H1 (cell line): ENCODE measurements at regions not wholly inside any gene's neighbourhood (a gene's known extent, or its start where the extent isn't known, plus 50 kb on each side); places are given as distances from the start of the nearest gene placed in this dataset.

Source experiments
- CTCF ChIA-PET: fragments of 300-600 bp; sonication (Branson Sonifier 250); formaldehyde crosslinking; loops from one replicate; lab custom pipeline; 2021; ENCODE audit not compliant: partially characterized antibody; lab: Charles Lee
- POLR2A ChIA-PET: fragments of 300-600 bp; sonication (Branson Sonifier 250); formaldehyde crosslinking; loops from one replicate; lab custom pipeline; 2021; ENCODE audit warnings: inconsistent platforms; ENCODE audit not compliant: partially characterized antibody; lab: Charles Lee
- DNase-seq, 2 experiments: peaks; one replicate each; pipeline versions ENCODE4 v3.0.0 to v3.0.0-alpha.2; 2010 to 2022; ENCODE audit warnings: low spot score in 2 of 2, low read depth in 1 of 2, mixed read lengths in 1 of 2
- FAIRE-seq: peaks from 2 replicates; lab custom pipeline; 2011; peaks lifted over from hg19 to GRCh38; lab: Jason Lieb, UNC
- H2AFZ ChIP-seq: 2 replicates; pipeline ENCODE4 v1.8.1; 2012; ENCODE audit warnings: low read length, inconsistent platforms
- H2AK5ac ChIP-seq: 2 replicates; pipeline ENCODE4 v1.6.1; 2013; ENCODE audit warnings: low read depth, low read length
- H2BK120ac ChIP-seq: replicated peaks from 2 replicates; pipeline ENCODE3; 2013; ENCODE audit warnings: low read depth, low read length, inconsistent platforms
- H2BK12ac ChIP-seq: 2 replicates; pipeline ENCODE4 v1.6.1; 2013; ENCODE audit warnings: low read depth, low read length
- H2BK15ac ChIP-seq: 2 replicates; pipeline ENCODE4 v1.6.1; 2013; ENCODE audit warnings: low read length
- H2BK20ac ChIP-seq: 2 replicates; pipeline ENCODE4 v1.6.1; 2013; ENCODE audit warnings: low read length
- H2BK5ac ChIP-seq: 2 replicates; pipeline ENCODE4 v1.6.1; 2013; ENCODE audit warnings: low read depth, low read length
- H3K14ac ChIP-seq: 2 replicates; pipeline ENCODE4 v1.6.1; 2013; ENCODE audit warnings: inconsistent platforms; ENCODE audit not compliant: insufficient read length
- H3K18ac ChIP-seq: 2 replicates; pipeline ENCODE4 v1.6.1; 2013; ENCODE audit warnings: low read length; ENCODE audit errors: extremely low read depth
- H3K23ac ChIP-seq: 2 replicates; pipeline ENCODE4 v1.6.1; 2013; ENCODE audit warnings: inconsistent platforms; ENCODE audit not compliant: insufficient read length
- H3K23me2 ChIP-seq: 2 replicates; pipeline ENCODE4 v1.6.1; 2013; ENCODE audit warnings: low read depth, low read length
- H3K27ac ChIP-seq: 2 replicates; pipeline ENCODE4 v1.6.1; 2011; ENCODE audit warnings: low read depth, low read length, inconsistent platforms
- H3K27me3 ChIP-seq, 4 experiments: replicated peaks in 1 of 4; 1 replicate in 1 of 4; 2 replicates in 3 of 4; pipeline versions ENCODE4 v1.6.1 to v1.8.1; 2011 to 2013; ENCODE audit warnings: low read length in 3 of 4, mild to moderate bottlenecking in 3 of 4, inconsistent platforms in 2 of 4, mixed read lengths in 2 of 4, moderate library complexity in 1 of 4; ENCODE audit not compliant: control insufficient read depth in 3 of 4, insufficient read depth in 3 of 4; ENCODE audit errors: extremely low read depth in 1 of 4
- H3K36me3 ChIP-seq, 4 experiments: 2 replicates each; pipeline versions ENCODE4 v1.6.1 to v1.8.1; 2011 to 2013; ENCODE audit warnings: mild to moderate bottlenecking in 4 of 4, low read length in 3 of 4, moderate library complexity in 2 of 4, control low read depth in 1 of 4, inconsistent platforms in 1 of 4; ENCODE audit not compliant: insufficient read depth in 4 of 4, control insufficient read depth in 2 of 4
- H3K4ac ChIP-seq: replicated peaks from 2 replicates; pipeline ENCODE3; 2013; ENCODE audit warnings: low read length, low read depth, mixed read lengths, inconsistent platforms; ENCODE audit not compliant: insufficient read length
- H3K4me1 ChIP-seq, 4 experiments: replicated peaks in 1 of 4; 1 replicate in 1 of 4; 2 replicates in 3 of 4; pipeline versions ENCODE4 v1.6.1 to v1.8.1; 2011 to 2013; ENCODE audit warnings: low read length in 3 of 4, inconsistent platforms in 2 of 4, mixed read lengths in 1 of 4; ENCODE audit not compliant: insufficient read depth in 4 of 4, control insufficient read depth in 3 of 4
- H3K4me2 ChIP-seq, 2 experiments: 2 replicates each; pipeline versions ENCODE4 v1.6.1 to v1.8.1; 2011 to 2013; ENCODE audit warnings: low read depth in 2 of 2, low read length in 2 of 2, control low read depth in 1 of 2, inconsistent platforms in 1 of 2, mild to moderate bottlenecking in 1 of 2; ENCODE audit not compliant: insufficient read depth in 1 of 2
- H3K4me3 ChIP-seq, 4 experiments: fragments of 200-600, 300-600 bp in 1 of 4; sonication (generic), shearing (Covaris generic), sonication (Bioruptor Twin) in 1 of 4; 2 replicates each; pipeline versions ENCODE4 v1.5.1 to v1.8.1; 2011 to 2016; ENCODE audit warnings: low read length in 4 of 4, low read depth in 3 of 4, control low read depth in 2 of 4, inconsistent platforms in 2 of 4, mild to moderate bottlenecking in 2 of 4, mixed read lengths in 1 of 4, moderate library complexity in 1 of 4; ENCODE audit not compliant: insufficient read depth in 2 of 4; ENCODE audit errors: extremely low read depth in 1 of 4
- H3K56ac ChIP-seq: replicated peaks from 2 replicates; pipeline ENCODE3; 2013; ENCODE audit warnings: low read depth, mild to moderate bottlenecking, mixed read lengths, low read length, inconsistent platforms; ENCODE audit not compliant: insufficient read length
- H3K79me1 ChIP-seq: 2 replicates; pipeline ENCODE4 v1.6.1; 2013; ENCODE audit warnings: low read depth, low read length, control low read depth
- H3K79me2 ChIP-seq, 2 experiments: 2 replicates each; pipeline versions ENCODE4 v1.6.1 to v1.8.1; 2012 to 2013; ENCODE audit warnings: low read length in 2 of 2, mild to moderate bottlenecking in 2 of 2, inconsistent platforms in 1 of 2; ENCODE audit not compliant: insufficient read depth in 2 of 2, control insufficient read depth in 1 of 2
- H3K9ac ChIP-seq, 4 experiments: replicated peaks in 1 of 4; 1 replicate in 1 of 4; 2 replicates in 3 of 4; pipeline versions ENCODE4 v1.6.1 to v1.8.1; 2011 to 2013; ENCODE audit warnings: low read depth in 3 of 4, low read length in 3 of 4, control low read depth in 2 of 4, mild to moderate bottlenecking in 2 of 4, moderate library complexity in 2 of 4, inconsistent platforms in 1 of 4; ENCODE audit errors: extremely low read depth in 1 of 4
- H3K9me3 ChIP-seq, 2 experiments: 2 replicates each; pipeline versions ENCODE4 v1.6.1 to v1.8.1; 2012 to 2013; ENCODE audit warnings: mild to moderate bottlenecking in 2 of 2, moderate library complexity in 2 of 2, control low read depth in 1 of 2, inconsistent platforms in 1 of 2, low read depth in 1 of 2, low read length in 1 of 2, mixed read lengths in 1 of 2; ENCODE audit not compliant: insufficient read depth in 2 of 2
- H4K20me1 ChIP-seq, 2 experiments: replicated peaks in 1 of 2; 2 replicates each; pipeline versions ENCODE3 to v1.8.1; 2011 to 2013; ENCODE audit warnings: inconsistent platforms in 2 of 2, low read length in 2 of 2, mild to moderate bottlenecking in 1 of 2; ENCODE audit not compliant: insufficient read depth in 2 of 2, control insufficient read depth in 1 of 2
- H4K5ac ChIP-seq: 2 replicates; pipeline ENCODE4 v1.6.1; 2013; ENCODE audit warnings: low read length, low read depth, mixed read lengths, inconsistent platforms; ENCODE audit not compliant: insufficient read length
- H4K8ac ChIP-seq: 2 replicates; pipeline ENCODE4 v1.8.0; 2013; ENCODE audit warnings: mild to moderate bottlenecking, moderate library complexity, low read length, inconsistent platforms; ENCODE audit not compliant: insufficient read depth; ENCODE audit errors: extremely low read depth
- H4K91ac ChIP-seq: replicated peaks from 2 replicates; pipeline ENCODE3; 2013; ENCODE audit warnings: low read length, mixed read lengths, inconsistent platforms; ENCODE audit not compliant: insufficient read length
- ASH2L ChIP-seq: fragments of 200-600, 300-600 bp; sonication (generic); IDR thresholded peaks from one replicate; pipeline ENCODE4 v1.7.1; 2017; ENCODE audit warnings: low read length
- ATF3 ChIP-seq: IDR thresholded peaks from 2 replicates; pipeline ENCODE4 v1.6.1; 2011; ENCODE audit warnings: low read depth, mild to moderate bottlenecking, low read length; ENCODE audit not compliant: insufficient read depth
- GTF2F1 ChIP-seq: IDR thresholded peaks from 2 replicates; pipeline ENCODE4 v1.6.1; 2012; ENCODE audit warnings: low read depth, low read length, improper control_type of control experiment, borderline replicate concordance
- HDAC2 ChIP-seq, 2 experiments: fragments of 300-600 bp in 1 of 2; sonication (generic) in 1 of 2; IDR thresholded peaks; 2 replicates each; pipeline ENCODE4 v1.6.1; 2011 to 2012; ENCODE audit warnings: low read depth in 2 of 2, low read length in 2 of 2, mild to moderate bottlenecking in 2 of 2, moderate library complexity in 2 of 2, borderline replicate concordance in 1 of 2, inconsistent platforms in 1 of 2
- KDM4A ChIP-seq: IDR thresholded peaks from one replicate; pipeline ENCODE4 v1.7.1; 2012; ENCODE audit warnings: low read depth, mild to moderate bottlenecking, moderate library complexity, low read length, inconsistent platforms; ENCODE audit not compliant: severe bottlenecking
- KDM5A ChIP-seq: fragments of 200-600 bp; IDR thresholded peaks from 2 replicates; pipeline ENCODE4 v1.7.1; 2012; ENCODE audit warnings: mild to moderate bottlenecking, low read length, inconsistent platforms, mixed read lengths
- NANOG ChIP-seq: IDR thresholded peaks from 2 replicates; pipeline ENCODE4 v1.6.1; 2011; ENCODE audit warnings: low read length, low read depth, mild to moderate bottlenecking, inconsistent platforms; ENCODE audit not compliant: insufficient read depth, poor library complexity, severe bottlenecking
- SUZ12 ChIP-seq: fragments of 200-600 bp; sonication (generic); IDR thresholded peaks from 2 replicates; pipeline ENCODE4 v1.6.1; 2012; ENCODE audit warnings: mild to moderate bottlenecking, inconsistent platforms, low read length, moderate library complexity, mixed read lengths
- TEAD4 ChIP-seq: IDR thresholded peaks from 2 replicates; pipeline ENCODE4 v1.6.1; 2012; ENCODE audit warnings: low read depth, low read length, inconsistent platforms, mixed read lengths
- WGBS, 2 experiments: shearing (Covaris generic) in 1 of 2; methylation state at CpG; one replicate each; pipeline versions ENCODE4 v1.1.6 to v1.1.7; 2013 to 2015; ENCODE audit warnings: low lambda C conversion rate in 2 of 2, mixed read lengths in 2 of 2, inconsistent platforms in 1 of 2, low coverage in 1 of 2, missing lambda C conversion rate in 1 of 2; ENCODE audit not compliant: insufficient replicate concordance in 2 of 2, insufficient coverage in 1 of 2, insufficient read length in 1 of 2; ENCODE audit errors: extremely low coverage in 1 of 2, missing lambda C conversion rate in 1 of 2; 5-methylcytosine and 5-hydroxymethylcytosine counted together
- TF ChIP-seq, protein P1 (sequence below): IDR thresholded peaks from 2 replicates; pipeline ENCODE4 v1.6.1; 2012; ENCODE audit warnings: inconsistent platforms

DNA sequence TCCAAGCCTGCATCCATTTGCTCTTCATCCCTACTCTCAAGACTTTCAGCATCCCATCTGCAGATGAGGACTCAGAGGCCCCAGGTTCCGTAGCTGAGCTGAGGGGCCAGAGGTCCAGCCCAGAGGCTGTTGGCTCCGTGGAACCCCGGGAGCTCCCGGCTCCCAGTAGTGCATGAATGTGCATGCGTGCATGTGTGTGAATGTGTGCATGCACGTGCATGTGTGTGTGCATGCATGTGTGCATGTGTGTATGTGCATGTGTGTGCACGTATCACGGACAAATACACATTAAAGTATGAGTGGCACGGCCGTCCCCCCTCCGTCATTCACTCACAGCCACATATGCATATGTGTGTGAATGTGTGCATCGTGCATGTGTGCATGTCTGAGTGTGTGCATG, 149.9 kb downstream of the KIF26A start:
- CTCF ChIA-PET, result interaction anchor here (1.1 kb wide), 1 partner anchor 53 kb away, joined by 3 read pairs; no protein-coding TSS in a partner anchor
- H3K4me2 ChIP-seq, result no peak overlapping the region
- H4K20me1 ChIP-seq, result no peaks in the 10 kb centered on the region
- no peak overlapping the region for H3K56ac ChIP-seq
- no peak overlapping the region for H3K4ac ChIP-seq
- H2BK120ac ChIP-seq, result no peak overlapping the region
- peak overlapping the region; percentile 90; the same call in 1 of the 2 replicates for H2BK12ac ChIP-seq
- H3K18ac ChIP-seq, result no peak overlapping the region
- no peak overlapping the region for H3K23ac ChIP-seq
- no peak overlapping the region for H4K5ac ChIP-seq
- no peak overlapping the region for H2AFZ ChIP-seq
- no peaks in the 10 kb centered on the region; a peak in 1 of 7 replicates for H3K27me3 ChIP-seq
- H3K4me3 ChIP-seq, result no peak overlapping the region
- H3K79me1 ChIP-seq, result no peaks in the 10 kb centered on the region
- H3K9me3 ChIP-seq, result no peaks in the 10 kb centered on the region
- no peak overlapping the region for H4K8ac ChIP-seq
- no peak overlapping the region for H2BK5ac ChIP-seq
- H2BK15ac ChIP-seq, result no peak overlapping the region
- no peak overlapping the region for H3K27ac ChIP-seq
- WGBS, 2 experiments, result 92% methylated on average over 12 of the region's 12 CpGs; no CpG with 5 or more reads in 1 of the 2 experiments
- TF ChIP-seq, protein P1, sequence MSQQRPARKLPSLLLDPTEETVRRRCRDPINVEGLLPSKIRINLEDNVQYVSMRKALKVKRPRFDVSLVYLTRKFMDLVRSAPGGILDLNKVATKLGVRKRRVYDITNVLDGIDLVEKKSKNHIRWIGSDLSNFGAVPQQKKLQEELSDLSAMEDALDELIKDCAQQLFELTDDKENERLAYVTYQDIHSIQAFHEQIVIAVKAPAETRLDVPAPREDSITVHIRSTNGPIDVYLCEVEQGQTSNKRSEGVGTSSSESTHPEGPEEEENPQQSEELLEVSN, result no peak
- TF ChIP-seq ATF3 (no peak), NANOG (no peak), HDAC2 (IDR thresholded peaks at IDR 0.05; ENCODE audit: borderline replicate concordance in 1 of 2, low read depth in 2 of 2, low read length in 2 of 2) (no peak), SUZ12 (no peak), ASH2L (no peak), TEAD4 (no peak), KDM5A (no peak), KDM4A (no peak), GTF2F1 (no peak)
- DNase-seq, result no peak
- no peak overlapping the region for H3K14ac ChIP-seq
- FAIRE-seq, result peak; percentile 74
- H2AK5ac ChIP-seq, result no peak overlapping the region
- no peak overlapping the region for H2BK20ac ChIP-seq
- H3K9ac ChIP-seq, result no peak overlapping the region
- POLR2A ChIA-PET, result no interaction called here
- no peaks in the 10 kb centered on the region for H3K36me3 ChIP-seq
- 0 out of 2 replicates have a peak, but pooled peaks cover 3% of the 10 kb centered on the region for H3K23me2 ChIP-seq
- H3K4me1 ChIP-seq, result peaks cover 3 to 24% (median 18%) of the 10 kb centered on the region in 4 experiments
- peak overlapping the region; percentile 22 for H4K91ac ChIP-seq
- H3K79me2 ChIP-seq, result no peaks in the 10 kb centered on the region
